Mesothelial cell of epicardium (in vitro differentiated cells): ENCODE measurements at regions not wholly inside any gene's neighbourhood (a gene's known extent, or its start where the extent isn't known, plus 50 kb on each side); places are given as distances from the start of the nearest gene placed in this dataset.
A peak's percentile ranks its signal among the peaks of the same experiment; 100 is the strongest.

ENCODE experiments used
- DNase-seq, 2 experiments: peaks; one replicate each; pipeline ENCODE4 v3.0.0; 2021; ENCODE audit warnings: low spot score in 2 of 2; ENCODE audit not compliant: unreplicated experiment in 2 of 2
- H3K27ac Mint-ChIP-seq: 2 replicates; pipeline ENCODE4 v1.8.0; 2021; ENCODE audit warnings: mixed read lengths
- H3K27me3 Mint-ChIP-seq: 2 replicates; pipeline ENCODE4 v1.8.0; 2021; ENCODE audit warnings: low read depth, mixed read lengths
- H3K36me3 Mint-ChIP-seq: 2 replicates; pipeline ENCODE4 v1.8.0; 2021; ENCODE audit warnings: mixed read lengths
- H3K4me1 Mint-ChIP-seq: 2 replicates; pipeline ENCODE4 v1.8.0; 2021; ENCODE audit warnings: mixed read lengths
- H3K4me3 Mint-ChIP-seq: 2 replicates; pipeline ENCODE4 v1.8.0; 2021; ENCODE audit warnings: mild to moderate bottlenecking, moderate library complexity, mixed read lengths
- H3K9me3 Mint-ChIP-seq: 2 replicates; pipeline ENCODE4 v1.8.0; 2021; ENCODE audit warnings: mixed read lengths
- TF ChIP-seq, protein P1 (sequence below): fragments of 200-600 bp; sonication (generic); IDR thresholded peaks from one replicate; pipeline ENCODE4 v1.5.0; 2021; ENCODE audit warnings: antibody characterized with exemption; ENCODE audit not compliant: unreplicated experiment

DNA sequence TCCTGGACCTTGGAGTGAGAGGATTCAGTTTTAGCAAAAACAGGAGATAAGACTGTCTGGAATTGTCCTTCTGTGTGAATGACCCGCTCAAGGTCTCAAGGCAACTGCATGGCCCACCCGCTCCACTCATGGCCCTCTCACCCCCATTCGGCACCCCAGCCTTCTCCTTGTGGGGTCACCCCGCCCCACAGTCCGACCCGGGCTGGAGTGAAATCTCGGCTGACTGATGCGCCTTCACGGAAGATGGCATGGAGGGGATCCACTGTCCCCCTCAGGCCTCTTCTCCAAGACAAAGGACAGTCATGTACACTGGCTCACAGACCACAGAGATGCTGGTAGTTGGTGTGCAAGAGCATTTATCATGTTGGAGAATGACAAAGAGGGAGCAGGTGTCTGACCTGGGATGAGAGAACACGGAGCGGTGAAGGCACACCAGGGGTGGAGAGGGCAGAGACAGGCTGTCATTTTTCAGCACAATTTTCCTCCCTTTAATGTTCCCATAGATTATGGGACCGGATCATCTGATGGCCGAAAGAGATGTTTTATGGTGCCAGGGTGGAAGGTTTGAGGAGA, 391.9 kb upstream of the TNRC6C start:
- no peak for DNase-seq
- peaks cover 4% of the 10 kb centered on the region for H3K4me1 Mint-ChIP-seq
- H3K36me3 Mint-ChIP-seq = peaks cover 5% of the 10 kb centered on the region
- peaks cover 49% of the 10 kb centered on the region for H3K27me3 Mint-ChIP-seq
- no peak overlapping the region for H3K4me3 Mint-ChIP-seq
- H3K9me3 Mint-ChIP-seq = peaks cover 3% of the 10 kb centered on the region
- TF ChIP-seq, protein P1, sequence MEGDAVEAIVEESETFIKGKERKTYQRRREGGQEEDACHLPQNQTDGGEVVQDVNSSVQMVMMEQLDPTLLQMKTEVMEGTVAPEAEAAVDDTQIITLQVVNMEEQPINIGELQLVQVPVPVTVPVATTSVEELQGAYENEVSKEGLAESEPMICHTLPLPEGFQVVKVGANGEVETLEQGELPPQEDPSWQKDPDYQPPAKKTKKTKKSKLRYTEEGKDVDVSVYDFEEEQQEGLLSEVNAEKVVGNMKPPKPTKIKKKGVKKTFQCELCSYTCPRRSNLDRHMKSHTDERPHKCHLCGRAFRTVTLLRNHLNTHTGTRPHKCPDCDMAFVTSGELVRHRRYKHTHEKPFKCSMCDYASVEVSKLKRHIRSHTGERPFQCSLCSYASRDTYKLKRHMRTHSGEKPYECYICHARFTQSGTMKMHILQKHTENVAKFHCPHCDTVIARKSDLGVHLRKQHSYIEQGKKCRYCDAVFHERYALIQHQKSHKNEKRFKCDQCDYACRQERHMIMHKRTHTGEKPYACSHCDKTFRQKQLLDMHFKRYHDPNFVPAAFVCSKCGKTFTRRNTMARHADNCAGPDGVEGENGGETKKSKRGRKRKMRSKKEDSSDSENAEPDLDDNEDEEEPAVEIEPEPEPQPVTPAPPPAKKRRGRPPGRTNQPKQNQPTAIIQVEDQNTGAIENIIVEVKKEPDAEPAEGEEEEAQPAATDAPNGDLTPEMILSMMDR = no peak
- H3K27ac Mint-ChIP-seq = no peak overlapping the region

DNA sequence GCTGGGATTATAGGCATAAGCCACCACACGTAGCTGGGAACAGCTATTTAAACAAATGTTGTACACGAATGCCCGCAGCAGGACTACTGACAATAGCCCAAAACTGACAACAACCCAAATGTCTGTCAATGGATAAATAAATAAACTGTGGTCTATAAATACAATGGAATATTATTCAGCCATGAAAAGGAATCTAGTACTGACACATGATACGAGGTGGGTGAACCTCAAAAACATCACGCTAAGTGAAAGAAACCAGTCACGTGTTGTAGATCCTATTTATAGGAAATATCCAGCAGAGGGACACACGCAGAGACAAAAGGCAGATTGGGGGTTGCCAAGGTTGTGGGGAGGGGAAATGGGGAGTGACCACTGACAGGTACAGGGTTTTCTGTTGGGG, 390.0 kb upstream of the TNRC6C start:
- H3K36me3 Mint-ChIP-seq = no peaks in the 10 kb centered on the region
- no peak for DNase-seq
- TF ChIP-seq, protein P1 = no peak
- no peaks in the 10 kb centered on the region for H3K9me3 Mint-ChIP-seq
- H3K27me3 Mint-ChIP-seq = peaks cover 65% of the 10 kb centered on the region
- H3K4me1 Mint-ChIP-seq = peaks cover 8% of the 10 kb centered on the region
- no peak overlapping the region for H3K27ac Mint-ChIP-seq
- no peak overlapping the region for H3K4me3 Mint-ChIP-seq

DNA sequence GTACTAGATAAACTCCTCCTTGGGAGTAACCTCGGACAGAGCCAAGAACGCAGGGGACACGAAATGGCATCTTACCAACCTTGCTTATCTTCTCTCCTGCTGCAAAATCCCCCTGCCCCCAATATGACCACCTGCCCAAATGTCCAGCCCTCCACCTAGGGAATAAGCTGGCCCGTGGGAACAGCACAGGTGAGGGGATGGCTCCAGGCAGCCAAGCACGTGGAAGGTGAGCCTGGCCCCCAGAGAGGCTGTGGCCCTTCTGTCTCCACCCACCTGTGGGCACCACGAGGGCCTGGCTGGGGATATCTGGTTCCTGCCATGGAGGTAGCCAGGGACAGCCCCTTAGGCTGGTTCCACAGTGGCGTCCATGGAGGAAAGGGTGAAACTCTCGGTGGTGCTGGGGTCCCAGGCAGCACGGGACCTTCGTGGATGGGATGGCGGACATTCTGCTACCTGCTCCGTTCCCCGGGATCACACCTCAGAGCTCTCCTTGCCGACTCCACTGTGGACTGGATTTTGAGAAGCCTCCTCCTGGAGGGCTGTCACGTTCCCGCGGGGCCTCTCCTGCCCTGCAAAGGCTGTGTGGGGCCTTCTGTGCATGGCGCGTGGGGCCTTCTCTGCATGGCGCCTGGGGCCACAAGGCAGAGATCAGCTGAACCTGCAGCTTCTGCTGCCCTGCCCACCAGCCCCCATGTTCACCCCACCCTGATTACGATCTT, 388.5 kb upstream of the TNRC6C start:
- DNase-seq = no peak
- TF ChIP-seq, protein P1 = no peak
- Mint-ChIP-seq H3K36me3 (no peaks in the 10 kb centered on the region), H3K4me1 (peaks cover 8% of the 10 kb centered on the region), H3K4me3 (no peak overlapping the region), H3K9me3 (no peaks in the 10 kb centered on the region), H3K27me3 (peaks cover 69% of the 10 kb centered on the region), H3K27ac (no peak overlapping the region)

DNA sequence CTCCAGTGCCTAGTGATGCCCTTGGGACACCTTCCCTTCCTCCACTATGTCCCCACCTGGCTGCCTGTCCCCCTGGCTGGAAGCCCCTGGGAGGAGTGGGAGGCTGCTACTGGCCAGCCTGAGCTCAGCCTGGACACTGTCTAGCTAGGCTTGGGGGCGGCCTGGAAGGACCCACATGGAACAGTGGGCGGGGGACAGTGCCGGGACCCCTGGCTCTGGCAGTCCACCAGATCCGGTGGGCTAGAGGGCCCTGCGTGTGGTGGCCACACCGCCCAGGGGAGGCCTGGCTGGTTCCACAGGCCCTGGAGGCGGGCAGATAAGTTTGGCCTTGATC, 388.0 kb upstream of the TNRC6C start:
- H3K9me3 Mint-ChIP-seq = no peaks in the 10 kb centered on the region
- no peak overlapping the region for H3K4me3 Mint-ChIP-seq
- TF ChIP-seq, protein P1 = no peak
- no peak for DNase-seq
- H3K4me1 Mint-ChIP-seq = peaks cover 8% of the 10 kb centered on the region
- H3K27ac Mint-ChIP-seq = no peak overlapping the region
- peaks cover 72% of the 10 kb centered on the region for H3K27me3 Mint-ChIP-seq
- H3K36me3 Mint-ChIP-seq = no peaks in the 10 kb centered on the region

DNA sequence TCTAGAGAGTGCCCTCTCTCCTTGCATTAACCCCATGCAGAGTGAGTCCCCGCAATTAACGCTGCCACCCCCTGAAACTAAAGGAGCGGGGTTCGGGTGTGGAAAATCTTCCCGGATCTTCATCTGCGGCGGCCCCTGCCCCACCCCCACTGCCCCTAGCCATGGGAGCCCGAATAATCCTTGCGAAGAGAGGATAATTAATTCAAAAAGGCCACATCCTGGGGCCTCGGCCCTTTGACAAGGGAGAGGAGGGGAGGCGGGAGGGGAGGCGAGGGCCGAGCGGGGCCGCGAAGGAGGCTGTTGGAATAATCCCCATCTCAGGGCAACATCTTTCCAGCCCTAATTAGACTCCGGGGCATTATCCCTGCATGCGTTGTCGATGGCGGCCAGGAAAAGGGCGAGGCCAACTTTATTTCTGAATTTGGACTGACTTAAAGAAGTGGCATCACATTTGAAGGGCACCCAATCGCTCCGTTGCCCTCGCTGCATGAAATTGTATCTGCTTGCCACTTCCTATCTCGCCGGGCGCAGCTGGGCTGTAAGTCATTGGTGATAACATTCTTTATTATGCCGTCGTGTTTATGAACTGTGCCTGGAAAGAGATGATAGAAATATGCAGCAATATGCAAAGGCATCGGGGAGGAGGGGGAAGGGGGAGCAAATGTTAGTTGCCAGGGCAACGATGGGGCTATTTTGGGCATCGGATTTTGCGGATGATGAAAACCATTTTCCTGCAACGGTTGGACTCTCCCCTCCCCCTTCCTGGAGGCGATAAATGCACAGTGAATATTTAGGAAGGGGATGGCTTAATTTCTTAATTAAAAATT, 387.1 kb upstream of the TNRC6C start:
- no peaks in the 10 kb centered on the region for H3K9me3 Mint-ChIP-seq
- peaks cover 8% of the 10 kb centered on the region for H3K4me1 Mint-ChIP-seq
- H3K4me3 Mint-ChIP-seq = peak overlapping the region; percentile 40
- no peak for DNase-seq
- TF ChIP-seq, protein P1 = no peak
- no peak overlapping the region for H3K27ac Mint-ChIP-seq
- no peaks in the 10 kb centered on the region for H3K36me3 Mint-ChIP-seq
- H3K27me3 Mint-ChIP-seq = peaks cover 72% of the 10 kb centered on the region
